ENCODE measurements at regions not wholly inside any gene's neighbourhood (a gene's known extent, or its start where the extent isn't known, plus 50 kb on each side); places are given as distances from the start of the nearest gene placed in this dataset.

DNA sequence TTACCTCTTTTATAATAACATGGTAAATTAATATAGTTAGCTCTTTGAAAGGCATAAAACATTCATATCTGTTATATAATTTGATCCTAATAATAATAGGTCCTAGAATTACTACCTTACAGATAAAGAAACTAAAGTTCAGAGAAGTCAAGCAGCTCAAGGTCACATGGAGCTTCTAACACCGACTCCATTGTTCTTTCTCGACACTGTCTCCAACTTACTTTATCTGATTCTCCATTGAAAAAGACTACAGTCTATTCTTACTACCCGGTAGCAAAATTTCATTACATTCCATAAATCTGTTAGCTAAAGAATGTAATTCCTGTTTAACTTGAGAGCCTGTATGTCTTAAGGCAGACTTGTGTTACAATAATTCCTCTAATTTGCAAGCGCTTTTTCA is 96.3 kb upstream of the TMEM161B start:
- peaks cover 0 to 4% (median under 1%) of the 10 kb centered on the region in 4 donors for H3K4me1 ChIP-seq
- no peaks in the 10 kb centered on the region for H3K27me3 ChIP-seq
- no peak overlapping the region for H3K27ac ChIP-seq (replicated peaks in 1 of 4)
- 74% methylated on average over 4 of the region's 4 CpGs for WGBS
- intact Hi-C loops (cut with DNase I): no loop called here
- H3K9me3 ChIP-seq: no peaks in the 10 kb centered on the region
- DNase-seq (ENCODE audit: extremely low spot score): no peak
- no peaks in the 10 kb centered on the region for H3K36me3 ChIP-seq
- no peak for TF ChIP-seq EP300 (IDR thresholded peaks at IDR 0.05)
- TF ChIP-seq POLR2A (IDR thresholded peaks at IDR 0.05; ENCODE audit: low read depth): no peak
- no peak for TF ChIP-seq POLR2AphosphoS5 (IDR thresholded peaks at IDR 0.05)
- TF ChIP-seq, protein P1, sequence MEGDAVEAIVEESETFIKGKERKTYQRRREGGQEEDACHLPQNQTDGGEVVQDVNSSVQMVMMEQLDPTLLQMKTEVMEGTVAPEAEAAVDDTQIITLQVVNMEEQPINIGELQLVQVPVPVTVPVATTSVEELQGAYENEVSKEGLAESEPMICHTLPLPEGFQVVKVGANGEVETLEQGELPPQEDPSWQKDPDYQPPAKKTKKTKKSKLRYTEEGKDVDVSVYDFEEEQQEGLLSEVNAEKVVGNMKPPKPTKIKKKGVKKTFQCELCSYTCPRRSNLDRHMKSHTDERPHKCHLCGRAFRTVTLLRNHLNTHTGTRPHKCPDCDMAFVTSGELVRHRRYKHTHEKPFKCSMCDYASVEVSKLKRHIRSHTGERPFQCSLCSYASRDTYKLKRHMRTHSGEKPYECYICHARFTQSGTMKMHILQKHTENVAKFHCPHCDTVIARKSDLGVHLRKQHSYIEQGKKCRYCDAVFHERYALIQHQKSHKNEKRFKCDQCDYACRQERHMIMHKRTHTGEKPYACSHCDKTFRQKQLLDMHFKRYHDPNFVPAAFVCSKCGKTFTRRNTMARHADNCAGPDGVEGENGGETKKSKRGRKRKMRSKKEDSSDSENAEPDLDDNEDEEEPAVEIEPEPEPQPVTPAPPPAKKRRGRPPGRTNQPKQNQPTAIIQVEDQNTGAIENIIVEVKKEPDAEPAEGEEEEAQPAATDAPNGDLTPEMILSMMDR (IDR thresholded peaks at IDR 0.05): no peak
- no peak overlapping the region for H3K4me3 ChIP-seq

- DNase-seq (ENCODE audit: extremely low spot score): no peak
- H3K4me1 ChIP-seq: peaks cover 0 to 7% (median 2%) of the 10 kb centered on the region in 4 donors
- no peaks in the 10 kb centered on the region for H3K27me3 ChIP-seq
- TF ChIP-seq EP300 (IDR thresholded peaks at IDR 0.05): no peak
- TF ChIP-seq, protein P1 (IDR thresholded peaks at IDR 0.05): no peak
- TF ChIP-seq POLR2AphosphoS5 (IDR thresholded peaks at IDR 0.05): no peak
- TF ChIP-seq POLR2A (IDR thresholded peaks at IDR 0.05; ENCODE audit: low read depth): no peak
- H3K36me3 ChIP-seq: no peaks in the 10 kb centered on the region
- no peak overlapping the region for H3K27ac ChIP-seq (replicated peaks in 1 of 4)
- 83% methylated on average over 1 of the region's 1 CpG for WGBS
- intact Hi-C loops (cut with DNase I): no loop called here
- H3K4me3 ChIP-seq: no peak overlapping the region
- H3K9me3 ChIP-seq: peaks cover 0 to 5% (median 0%) of the 10 kb centered on the region in 4 donors
Measured at GRCh38 chr5:88355490-88356050, 86.9 kb upstream of the TMEM161B start.

DNA sequence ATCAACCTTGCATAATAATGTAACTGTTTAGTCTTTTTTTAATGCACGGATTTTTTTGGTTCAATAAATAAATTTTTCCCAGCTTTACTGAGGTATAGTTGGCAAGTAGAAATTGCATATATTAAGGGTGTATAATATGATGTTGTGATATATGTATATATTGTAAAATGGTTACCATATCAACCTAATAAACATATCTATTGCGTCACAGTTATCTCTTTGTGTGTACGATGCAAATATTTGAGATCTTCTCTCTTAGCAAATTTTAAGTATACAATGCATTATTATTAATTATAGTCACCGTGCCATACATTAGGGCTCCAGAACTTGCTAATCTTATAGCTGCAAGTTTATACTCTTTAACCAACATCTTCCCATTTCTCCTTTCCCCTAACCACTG is 57.2 kb upstream of the TMEM161B start:
- intact Hi-C loops (cut with DNase I): no loop called here

DNA sequence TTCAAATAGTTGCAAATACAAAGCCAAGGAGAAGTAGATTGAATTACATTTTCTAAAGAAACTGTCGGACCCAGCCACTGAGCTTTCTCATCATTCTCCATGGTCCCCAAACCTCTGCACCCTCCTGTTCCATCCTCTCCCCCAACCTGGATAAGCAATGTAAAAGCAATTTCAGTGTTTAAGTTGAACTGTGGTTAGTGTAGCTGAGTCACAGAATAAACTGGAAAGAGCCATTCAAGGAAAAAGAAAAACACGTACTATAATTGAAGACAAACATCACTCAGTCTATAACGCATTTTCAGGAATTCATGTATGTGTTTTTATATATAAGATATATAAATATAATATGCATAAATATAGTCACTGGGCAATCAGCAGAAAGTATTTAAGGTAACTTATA is 54.1 kb upstream of the TMEM161B start:
- Histone ChIP-seq H3K9me3 (peaks cover 0 to 4% (median 0%) of the 10 kb centered on the region in 4 donors), H3K27ac (replicated peaks in 1 of 4) (no peak overlapping the region), H3K27me3 (no peaks in the 10 kb centered on the region), H3K36me3 (no peaks in the 10 kb centered on the region), H3K4me1 (no peaks in the 10 kb centered on the region), H3K4me3 (no peak overlapping the region)
- no peak for DNase-seq (ENCODE audit: extremely low spot score)
- intact Hi-C loops (cut with DNase I): no loop called here
- TF ChIP-seq EP300 (IDR thresholded peaks at IDR 0.05): no peak
- TF ChIP-seq POLR2A (IDR thresholded peaks at IDR 0.05; ENCODE audit: low read depth): no peak
- no peak for TF ChIP-seq POLR2AphosphoS5 (IDR thresholded peaks at IDR 0.05)
- TF ChIP-seq, protein P1 (IDR thresholded peaks at IDR 0.05): no peak
- WGBS: 91% methylated on average over 3 of the region's 3 CpGs

More for the DNA sequence above, 57.2 kb upstream of the TMEM161B start:
- H3K4me1 ChIP-seq: no peaks in the 10 kb centered on the region
- WGBS: 94% methylated on average over 4 of the region's 4 CpGs
- no peak overlapping the region for H3K27ac ChIP-seq (replicated peaks in 1 of 4)
- no peaks in the 10 kb centered on the region for H3K27me3 ChIP-seq
- DNase-seq (ENCODE audit: extremely low spot score): no peak
- H3K4me3 ChIP-seq: no peak overlapping the region
- no peaks in the 10 kb centered on the region for H3K9me3 ChIP-seq
- TF ChIP-seq, protein P1 (IDR thresholded peaks at IDR 0.05): no peak
- TF ChIP-seq POLR2AphosphoS5 (IDR thresholded peaks at IDR 0.05) (no peak), EP300 (IDR thresholded peaks at IDR 0.05) (no peak), POLR2A (IDR thresholded peaks at IDR 0.05; ENCODE audit: low read depth) (no peak)
- H3K36me3 ChIP-seq: no peaks in the 10 kb centered on the region

Small RNA genes in the stretch of these regions (small RNA-seq; reads per million reads assigned to genes)
- 0 reads per million in 3 donors for gene RF00156
